Liver (tissue), 8 donors: ENCODE measurements at regions not wholly inside any gene's neighbourhood (a gene's known extent, or its start where the extent isn't known, plus 50 kb on each side); places are given as distances from the start of the nearest gene placed in this dataset.

Experiments
- DNase-seq: peaks from one replicate; pipeline ENCODE4 v3.0.0-alpha.2; 2017; ENCODE audit warnings: low spot score
- H3K27ac ChIP-seq, 2 donors: one replicate each; pipeline ENCODE4 v1.7.0; 2013; ENCODE audit warnings: inconsistent platforms in 2 of 2, low read length in 2 of 2, control low read depth in 1 of 2, low read depth in 1 of 2, mild to moderate bottlenecking in 1 of 2
- H3K27me3 ChIP-seq, 4 donors: one replicate each; pipeline versions ENCODE4 v1.6.1 to v1.7.0; 2013; ENCODE audit warnings: low read length in 3 of 4, inconsistent platforms in 1 of 4, mild to moderate bottlenecking in 1 of 4, moderate library complexity in 1 of 4; ENCODE audit not compliant: control insufficient read depth in 4 of 4, insufficient read depth in 4 of 4
- H3K36me3 ChIP-seq, 4 donors: one replicate each; pipeline versions ENCODE4 v1.6.1 to v1.7.0; 2013; ENCODE audit warnings: low read length in 3 of 4, mild to moderate bottlenecking in 3 of 4, low read depth in 1 of 4, moderate library complexity in 1 of 4; ENCODE audit not compliant: control insufficient read depth in 4 of 4, insufficient read depth in 3 of 4
- H3K4me1 ChIP-seq, 4 donors: one replicate each; pipeline versions ENCODE4 v1.6.1 to v1.7.0; 2013; ENCODE audit warnings: low read length in 3 of 4, mild to moderate bottlenecking in 3 of 4, moderate library complexity in 1 of 4; ENCODE audit not compliant: control insufficient read depth in 4 of 4, insufficient read depth in 4 of 4
- H3K4me3 ChIP-seq, 3 donors: one replicate each; pipeline versions ENCODE4 v1.6.1 to v1.7.0; 2013; ENCODE audit warnings: low read length in 3 of 3, control low read depth in 1 of 3, low read depth in 1 of 3, mild to moderate bottlenecking in 1 of 3
- H3K9ac ChIP-seq, 2 donors: one replicate each; pipeline ENCODE4 v1.7.0; 2013; ENCODE audit warnings: low read length in 2 of 2, mild to moderate bottlenecking in 2 of 2, moderate library complexity in 2 of 2, control low read depth in 1 of 2, low read depth in 1 of 2
- H3K9me3 ChIP-seq, 4 donors: one replicate each; pipeline versions ENCODE4 v1.6.1 to v1.7.0; 2013; ENCODE audit warnings: low read length in 3 of 4; ENCODE audit not compliant: control insufficient read depth in 4 of 4
- CTCF ChIP-seq: fragments of 150-350 bp; IDR thresholded peaks from 2 replicates; pipeline ENCODE4 v1.5.1; 2017; ENCODE audit warnings: improper control_type of control experiment, low read depth, low read length; ENCODE audit not compliant: missing input control
- EGR1 ChIP-seq, 2 donors: IDR thresholded peaks; 2 replicates each; pipeline ENCODE4 v1.6.1; 2016 to 2018; ENCODE audit warnings: antibody characterized with exemption in 2 of 2, low read depth in 2 of 2
- FOXA1 ChIP-seq: IDR thresholded peaks from 2 replicates; pipeline ENCODE4 v1.6.1; 2016; ENCODE audit warnings: antibody characterized with exemption
- FOXA2 ChIP-seq: IDR thresholded peaks from 2 replicates; pipeline ENCODE4 v1.6.1; 2016; ENCODE audit warnings: antibody characterized with exemption
- GABPA ChIP-seq, 2 donors: IDR thresholded peaks in 1 of 2; conservative IDR thresholded peaks in 1 of 2; 2 replicates each; pipeline ENCODE4 v1.6.1; 2016; ENCODE audit warnings: antibody characterized with exemption in 2 of 2, mild to moderate bottlenecking in 1 of 2, moderate library complexity in 1 of 2
- HNF4A ChIP-seq, 2 donors: conservative IDR thresholded peaks; 2 replicates each; pipeline ENCODE4 v1.6.1; 2016; ENCODE audit warnings: antibody characterized with exemption in 2 of 2, mild to moderate bottlenecking in 2 of 2
- HNF4G ChIP-seq: IDR thresholded peaks from 2 replicates; pipeline ENCODE4 v1.6.1; 2016; ENCODE audit warnings: antibody characterized with exemption
- MAX ChIP-seq: IDR thresholded peaks from 2 replicates; pipeline ENCODE4 v1.6.1; 2016; ENCODE audit warnings: antibody characterized with exemption
- NR2F2 ChIP-seq: IDR thresholded peaks from 2 replicates; pipeline ENCODE4 v1.6.1; 2016; ENCODE audit warnings: antibody characterized with exemption
- RAD21 ChIP-seq, 2 donors: IDR thresholded peaks; 2 replicates each; pipeline ENCODE4 v1.6.1; 2016; ENCODE audit warnings: antibody characterized with exemption in 2 of 2, mild to moderate bottlenecking in 2 of 2
- SP1 ChIP-seq: IDR thresholded peaks from 2 replicates; pipeline ENCODE4 v1.6.1; 2018; ENCODE audit warnings: antibody characterized with exemption, mild to moderate bottlenecking
- TAF1 ChIP-seq: conservative IDR thresholded peaks from 2 replicates; pipeline ENCODE4 v1.6.1; 2016; ENCODE audit warnings: antibody characterized with exemption, mild to moderate bottlenecking
- YY1 ChIP-seq: IDR thresholded peaks from 2 replicates; pipeline ENCODE4 v1.6.1; 2016; ENCODE audit warnings: antibody characterized with exemption, mild to moderate bottlenecking
- ZBTB33 ChIP-seq: IDR thresholded peaks from 2 replicates; pipeline ENCODE4 v1.6.1; 2016; ENCODE audit warnings: antibody characterized with exemption
- WGBS: extraction: QIAGEN DNeasy Blood & Tissue Kit; methylation state at CpG from one replicate; pipeline ENCODE4 v1.1.7; 2013; 5-methylcytosine and 5-hydroxymethylcytosine counted together
- TF ChIP-seq, protein P1 (sequence below): IDR thresholded peaks from 2 replicates; pipeline ENCODE4 v1.6.1; 2016; ENCODE audit warnings: antibody characterized with exemption
- TF ChIP-seq, protein P2 (sequence below): IDR thresholded peaks from 2 replicates; pipeline ENCODE4 v1.6.1; 2016; ENCODE audit warnings: antibody characterized with exemption, mild to moderate bottlenecking
- donor health status: healthy.
- donor health status: healthy.
- donor health status: healthy.
- donor health status: healthy.
- donor health status: healthy.

DNA sequence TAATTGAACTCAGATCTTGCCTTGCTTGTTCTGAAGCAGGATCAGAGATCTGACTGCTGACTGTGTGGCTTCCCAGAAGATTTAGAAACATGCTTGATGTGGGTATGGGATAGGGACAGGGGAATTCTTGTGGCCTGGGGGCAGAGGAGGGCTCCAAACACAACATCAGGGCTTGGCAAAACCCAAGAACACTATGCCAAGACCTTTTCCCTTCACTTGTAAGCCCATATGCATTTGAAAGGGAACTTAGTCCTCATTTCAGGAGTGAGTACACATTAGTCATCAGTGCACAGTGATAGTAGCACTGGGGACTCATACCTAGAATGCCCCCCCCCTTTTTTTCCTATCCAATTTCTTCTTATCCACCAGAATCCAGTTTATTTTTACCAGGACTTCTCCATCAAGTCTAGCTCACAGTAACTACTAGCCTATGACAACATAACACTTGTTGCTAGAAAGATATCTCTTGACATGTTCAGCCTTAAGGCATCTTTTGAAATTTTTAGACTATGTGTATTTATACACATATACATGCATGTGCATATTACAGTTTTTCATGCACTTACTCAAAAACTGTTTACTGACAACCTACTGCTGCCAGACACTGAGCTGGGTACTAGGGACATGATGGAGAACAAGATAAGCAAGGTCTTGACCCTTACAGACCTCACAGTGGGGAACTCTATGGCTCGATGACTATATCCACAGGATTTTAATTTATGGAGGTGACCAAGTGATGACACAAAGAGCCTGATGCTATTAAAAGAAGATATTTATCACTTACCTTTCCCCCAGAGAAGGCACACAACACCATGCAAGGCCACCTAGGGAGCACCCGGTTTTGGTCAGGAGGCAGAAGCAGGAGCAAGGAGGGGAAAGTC is 158.3 kb upstream of the MAP3K1 start:
- Histone ChIP-seq H3K27ac (no peak overlapping the region), H3K9me3 (no peaks in the 10 kb centered on the region), H3K9ac (no peak overlapping the region), H3K27me3 (no peaks in the 10 kb centered on the region), H3K36me3 (no peaks in the 10 kb centered on the region), H3K4me1 (no peaks in the 10 kb centered on the region), H3K4me3 (no peak overlapping the region)
- TF ChIP-seq, protein P1, sequence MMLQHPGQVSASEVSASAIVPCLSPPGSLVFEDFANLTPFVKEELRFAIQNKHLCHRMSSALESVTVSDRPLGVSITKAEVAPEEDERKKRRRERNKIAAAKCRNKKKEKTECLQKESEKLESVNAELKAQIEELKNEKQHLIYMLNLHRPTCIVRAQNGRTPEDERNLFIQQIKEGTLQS, result no peak
- TF ChIP-seq YY1 (no peak), HNF4A (conservative IDR thresholded peaks at IDR 0.05) (no peak), FOXA2 (no peak), EGR1 (IDR thresholded peaks at IDR 0.05; ENCODE audit: low read depth in 2 of 2) (no peak), HNF4G (no peak), GABPA (IDR thresholded peaks at IDR 0.05 in 1 of 2, conservative IDR thresholded peaks at IDR 0.05 in 1 of 2) (no peak), SP1 (no peak), NR2F2 (no peak), CTCF (no peak), RAD21 (IDR thresholded peaks at IDR 0.05) (no peak), FOXA1 (no peak)
- TF ChIP-seq, protein P2, sequence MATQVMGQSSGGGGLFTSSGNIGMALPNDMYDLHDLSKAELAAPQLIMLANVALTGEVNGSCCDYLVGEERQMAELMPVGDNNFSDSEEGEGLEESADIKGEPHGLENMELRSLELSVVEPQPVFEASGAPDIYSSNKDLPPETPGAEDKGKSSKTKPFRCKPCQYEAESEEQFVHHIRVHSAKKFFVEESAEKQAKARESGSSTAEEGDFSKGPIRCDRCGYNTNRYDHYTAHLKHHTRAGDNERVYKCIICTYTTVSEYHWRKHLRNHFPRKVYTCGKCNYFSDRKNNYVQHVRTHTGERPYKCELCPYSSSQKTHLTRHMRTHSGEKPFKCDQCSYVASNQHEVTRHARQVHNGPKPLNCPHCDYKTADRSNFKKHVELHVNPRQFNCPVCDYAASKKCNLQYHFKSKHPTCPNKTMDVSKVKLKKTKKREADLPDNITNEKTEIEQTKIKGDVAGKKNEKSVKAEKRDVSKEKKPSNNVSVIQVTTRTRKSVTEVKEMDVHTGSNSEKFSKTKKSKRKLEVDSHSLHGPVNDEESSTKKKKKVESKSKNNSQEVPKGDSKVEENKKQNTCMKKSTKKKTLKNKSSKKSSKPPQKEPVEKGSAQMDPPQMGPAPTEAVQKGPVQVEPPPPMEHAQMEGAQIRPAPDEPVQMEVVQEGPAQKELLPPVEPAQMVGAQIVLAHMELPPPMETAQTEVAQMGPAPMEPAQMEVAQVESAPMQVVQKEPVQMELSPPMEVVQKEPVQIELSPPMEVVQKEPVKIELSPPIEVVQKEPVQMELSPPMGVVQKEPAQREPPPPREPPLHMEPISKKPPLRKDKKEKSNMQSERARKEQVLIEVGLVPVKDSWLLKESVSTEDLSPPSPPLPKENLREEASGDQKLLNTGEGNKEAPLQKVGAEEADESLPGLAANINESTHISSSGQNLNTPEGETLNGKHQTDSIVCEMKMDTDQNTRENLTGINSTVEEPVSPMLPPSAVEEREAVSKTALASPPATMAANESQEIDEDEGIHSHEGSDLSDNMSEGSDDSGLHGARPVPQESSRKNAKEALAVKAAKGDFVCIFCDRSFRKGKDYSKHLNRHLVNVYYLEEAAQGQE, result no peak
- WGBS, result 88% methylated on average over 2 of the region's 2 CpGs
- DNase-seq, result no peak

GRCh38 chr5:56651893-56652292 is 163.5 kb upstream of the MAP3K1 start:
- H3K9me3 ChIP-seq, result no peaks in the 10 kb centered on the region
- no peaks in the 10 kb centered on the region for H3K4me1 ChIP-seq
- H3K36me3 ChIP-seq, result no peaks in the 10 kb centered on the region
- H3K9ac ChIP-seq, result no peak overlapping the region
- no peak overlapping the region for H3K4me3 ChIP-seq
- H3K27me3 ChIP-seq, result no peaks in the 10 kb centered on the region
- H3K27ac ChIP-seq, result no peak overlapping the region
- DNase-seq, result no peak
- no peak for TF ChIP-seq FOXA2
- no peak for TF ChIP-seq HNF4G
- TF ChIP-seq ZBTB33, result no peak
- TF ChIP-seq TAF1, result no peak
- TF ChIP-seq HNF4A (conservative IDR thresholded peaks at IDR 0.05), result no peak
- no peak for TF ChIP-seq NR2F2
- no peak for TF ChIP-seq YY1
- TF ChIP-seq SP1, result no peak
- TF ChIP-seq GABPA (IDR thresholded peaks at IDR 0.05 in 1 of 2, conservative IDR thresholded peaks at IDR 0.05 in 1 of 2), result no peak
- TF ChIP-seq, protein P2, result no peak
- no peak for TF ChIP-seq MAX
- TF ChIP-seq CTCF, result no peak
